RWPE2 (cell line): ENCODE measurements at regions not wholly inside any gene's neighbourhood (a gene's known extent, or its start where the extent isn't known, plus 50 kb on each side); places are given as distances from the start of the nearest gene placed in this dataset.

ENCODE experiments used
- ATAC-seq: fragments of 200-7000 bp; cut with Tn5 transposase; 3 replicates; pipeline ENCODE4 v1.9.1; 2021; ENCODE audit warnings: low read depth
- DNase-seq: peaks from one replicate; pipeline ENCODE4 v3.0.0-alpha.2; 2020; ENCODE audit warnings: low spot score
- H3K27ac ChIP-seq: fragments of 450-650 bp; 2 replicates; pipeline ENCODE4 v1.5.1; 2017; ENCODE audit warnings: mild to moderate bottlenecking; ENCODE audit not compliant: poor library complexity, severe bottlenecking
- H3K27me3 ChIP-seq: fragments of 250-450 bp; sonication (Bioruptor Pico); 2 replicates; pipeline ENCODE4 v1.5.1; 2021; ENCODE audit warnings: mild to moderate bottlenecking, moderate library complexity; ENCODE audit not compliant: insufficient read depth, poor library complexity, severe bottlenecking
- H3K36me3 ChIP-seq: fragments of 250-450 bp; sonication (Bioruptor Pico); 2 replicates; pipeline ENCODE4 v1.5.1; 2020; ENCODE audit warnings: low read depth, mild to moderate bottlenecking, moderate library complexity
- H3K4me1 ChIP-seq: fragments of 250-450 bp; sonication (Bioruptor Pico); 2 replicates; pipeline ENCODE4 v1.5.1; 2021; ENCODE audit warnings: mild to moderate bottlenecking, moderate library complexity; ENCODE audit not compliant: insufficient read depth, poor library complexity, severe bottlenecking
- H3K4me3 ChIP-seq: fragments of 250-450 bp; sonication (Bioruptor Pico); 2 replicates; pipeline ENCODE4 v1.5.1; 2021; ENCODE audit warnings: mild to moderate bottlenecking, moderate library complexity; ENCODE audit not compliant: severe bottlenecking
- H3K9me3 ChIP-seq: fragments of 250-450 bp; sonication (Bioruptor Pico); 2 replicates; pipeline ENCODE4 v1.5.1; 2021; ENCODE audit warnings: mild to moderate bottlenecking, moderate library complexity; ENCODE audit not compliant: severe bottlenecking
- CTCF ChIP-seq: fragments of 450-650 bp; IDR thresholded peaks from one replicate; pipeline ENCODE4 v1.5.1; 2017; ENCODE audit warnings: mild to moderate bottlenecking, moderate library complexity; ENCODE audit not compliant: poor library complexity, severe bottlenecking

GRCh38 chr16:23013484-23013883 lies 135.8 kb downstream of the USP31 start:
- TF ChIP-seq CTCF, result peak; percentile 15
- Histone ChIP-seq H3K27ac (no peak overlapping the region), H3K4me1 (no peaks in the 10 kb centered on the region), H3K27me3 (no peaks in the 10 kb centered on the region), H3K36me3 (no peaks in the 10 kb centered on the region), H3K4me3 (no peak overlapping the region), H3K9me3 (no peaks in the 10 kb centered on the region)
- DNase-seq, result no peak
- no peak for ATAC-seq

GRCh38 chr16:23009075-23009474 lies 140.2 kb downstream of the USP31 start:
- ATAC-seq, result no peak
- no peak for TF ChIP-seq CTCF
- Histone ChIP-seq H3K4me3 (no peak overlapping the region), H3K27me3 (no peaks in the 10 kb centered on the region), H3K27ac (no peak overlapping the region), H3K36me3 (no peaks in the 10 kb centered on the region), H3K4me1 (no peaks in the 10 kb centered on the region), H3K9me3 (no peaks in the 10 kb centered on the region)
- no peak for DNase-seq

GRCh38 chr16:23008041-23008440 lies 141.2 kb downstream of the USP31 start:
- DNase-seq (no peak), ATAC-seq (no peak)
- H3K27ac ChIP-seq, result no peak overlapping the region
- no peak for TF ChIP-seq CTCF
- H3K4me3 ChIP-seq, result no peak overlapping the region
- no peaks in the 10 kb centered on the region for H3K27me3 ChIP-seq
- no peaks in the 10 kb centered on the region for H3K36me3 ChIP-seq
- no peaks in the 10 kb centered on the region for H3K9me3 ChIP-seq
- H3K4me1 ChIP-seq, result no peaks in the 10 kb centered on the region

- H3K27ac ChIP-seq, result no peak overlapping the region
- H3K27me3 ChIP-seq, result no peaks in the 10 kb centered on the region
- H3K9me3 ChIP-seq, result no peaks in the 10 kb centered on the region
- H3K36me3 ChIP-seq, result no peaks in the 10 kb centered on the region
- ATAC-seq (no peak), DNase-seq (no peak)
- H3K4me1 ChIP-seq, result no peaks in the 10 kb centered on the region
- TF ChIP-seq CTCF, result no peak
- H3K4me3 ChIP-seq, result no peak overlapping the region
Observed at GRCh38 chr16:23006380-23006779, 142.9 kb downstream of the USP31 start.

DNA sequence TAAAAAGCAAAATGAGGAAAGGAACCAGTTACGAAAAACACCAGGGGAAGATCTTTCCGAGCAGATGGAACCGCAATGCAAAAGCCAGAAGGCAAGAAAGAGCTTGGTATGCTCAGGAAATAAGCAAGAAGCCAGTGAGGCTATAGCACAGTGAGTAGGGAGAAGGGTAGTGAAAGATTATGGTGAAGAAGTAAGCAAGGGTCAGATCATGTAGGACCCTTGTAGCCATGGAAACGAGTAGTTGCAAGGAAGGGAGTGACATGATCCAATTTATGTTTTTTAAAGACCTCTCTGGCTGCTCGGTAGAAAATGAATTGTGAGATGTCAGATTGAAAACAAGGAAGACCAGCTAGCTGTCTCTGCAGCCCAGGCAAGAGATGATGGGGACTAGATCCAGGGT lies 143.3 kb downstream of the USP31 start:
- no peak overlapping the region for H3K27ac ChIP-seq
- ATAC-seq, result no peak
- H3K36me3 ChIP-seq, result no peaks in the 10 kb centered on the region
- H3K9me3 ChIP-seq, result no peaks in the 10 kb centered on the region
- no peak overlapping the region for H3K4me3 ChIP-seq
- H3K27me3 ChIP-seq, result no peaks in the 10 kb centered on the region
- DNase-seq, result no peak
- no peak for TF ChIP-seq CTCF
- no peaks in the 10 kb centered on the region for H3K4me1 ChIP-seq
